CD4-positive, alpha-beta memory T cell (primary cell): ENCODE measurements at regions not wholly inside any gene's neighbourhood (a gene's known extent, or its start where the extent isn't known, plus 50 kb on each side); places are given as distances from the start of the nearest gene placed in this dataset.

Source experiments
- CTCF ChIA-PET: fragments of 350-600 bp; sonication (Branson Sonifier 250); formaldehyde crosslinking; loops from one replicate; lab custom pipeline; 2021; ENCODE audit warnings: inconsistent platforms; ENCODE audit not compliant: partially characterized antibody; lab: Charles Lee
- POLR2A ChIA-PET: fragments of 350-600 bp; sonication (Branson Sonifier 250); formaldehyde crosslinking; loops from one replicate; lab custom pipeline; 2021; ENCODE audit not compliant: partially characterized antibody; lab: Charles Lee
- DNase-seq, 5 donors: peaks; one replicate each; pipeline versions ENCODE4 v3.0.0 to v3.0.0-alpha.2; 2020 to 2022; ENCODE audit warnings: mixed read lengths in 1 of 5
- H3K27ac ChIP-seq: one replicate; pipeline ENCODE4 v1.7.0; 2013; ENCODE audit warnings: low read depth, low read length
- H3K27me3 ChIP-seq: 2 replicates; pipeline ENCODE4 v1.7.0; 2013; ENCODE audit warnings: mild to moderate bottlenecking, low read length, moderate library complexity; ENCODE audit not compliant: insufficient read depth
- H3K36me3 ChIP-seq: 2 replicates; pipeline ENCODE4 v1.7.0; 2013; ENCODE audit warnings: mild to moderate bottlenecking, low read length, moderate library complexity; ENCODE audit not compliant: insufficient read depth
- H3K4me1 ChIP-seq: 2 replicates; pipeline ENCODE4 v1.7.0; 2013; ENCODE audit warnings: mild to moderate bottlenecking, low read length, moderate library complexity; ENCODE audit not compliant: insufficient read depth
- H3K4me3 ChIP-seq, 2 donors: one replicate each; pipeline ENCODE4 v1.7.0; 2013; ENCODE audit warnings: low read length in 2 of 2, mild to moderate bottlenecking in 1 of 2
- H3K9me3 ChIP-seq, 2 donors: one replicate each; pipeline ENCODE4 v1.7.0; 2013; ENCODE audit warnings: low read length in 2 of 2, control low read depth in 1 of 2; ENCODE audit not compliant: control insufficient read depth in 1 of 2
- H3K27ac Mint-ChIP-seq, 7 donors: one replicate each; pipeline ENCODE4 v1.8.0; 2020 to 2021; ENCODE audit warnings: mixed read lengths in 7 of 7, mild to moderate bottlenecking in 6 of 7, inconsistent platforms in 3 of 7, moderate library complexity in 3 of 7
- H3K27me3 Mint-ChIP-seq, 2 donors: one replicate each; pipeline ENCODE4 v1.8.0; 2020 to 2021; ENCODE audit warnings: mixed read lengths in 2 of 2
- H3K36me3 Mint-ChIP-seq, 2 donors: one replicate each; pipeline ENCODE4 v1.8.0; 2020 to 2021; ENCODE audit warnings: mixed read lengths in 2 of 2, inconsistent platforms in 1 of 2, mild to moderate bottlenecking in 1 of 2
- H3K4me1 Mint-ChIP-seq, 4 donors: one replicate each; pipeline ENCODE4 v1.8.0; 2020 to 2021; ENCODE audit warnings: mixed read lengths in 4 of 4, mild to moderate bottlenecking in 1 of 4
- H3K4me3 Mint-ChIP-seq, 8 donors: one replicate each; pipeline ENCODE4 v1.8.0; 2020 to 2021; ENCODE audit warnings: mixed read lengths in 8 of 8, mild to moderate bottlenecking in 7 of 8, moderate library complexity in 6 of 8, inconsistent platforms in 3 of 8
- H3K9me3 Mint-ChIP-seq, 8 donors: one replicate each; pipeline ENCODE4 v1.8.0; 2020 to 2021; ENCODE audit warnings: mixed read lengths in 8 of 8, mild to moderate bottlenecking in 5 of 8, inconsistent platforms in 3 of 8, moderate library complexity in 1 of 8
- intact Hi-C: fragments of 100-400 bp; cut with micrococcal nuclease; formaldehyde crosslinking; loops from one replicate; pipeline ENCODE4 v1.15.1; 2023

GRCh38 chr9:7348692-7349091, 450.9 kb downstream of the DMAC1 start:
- Histone ChIP-seq H3K36me3 (no peaks in the 10 kb centered on the region), H3K4me3 (no peak overlapping the region), H3K9me3 (no peaks in the 10 kb centered on the region), H3K4me1 (no peaks in the 10 kb centered on the region), H3K27ac (no peak overlapping the region), H3K27me3 (no peaks in the 10 kb centered on the region)
- intact Hi-C loops, result no loop called here
- Mint-ChIP-seq H3K27me3 (peaks cover 3 to 6% of the 10 kb centered on the region in 2 donors), H3K36me3 (no peaks in the 10 kb centered on the region), H3K9me3 (peaks cover 0 to 17% (median 11%) of the 10 kb centered on the region in 8 donors), H3K4me3 (no peak overlapping the region), H3K27ac (no peak overlapping the region), H3K4me1 (no peaks in the 10 kb centered on the region)
- DNase-seq, result no peak
- ChIA-PET CTCF (no interaction called here), POLR2A (no interaction called here)

DNA sequence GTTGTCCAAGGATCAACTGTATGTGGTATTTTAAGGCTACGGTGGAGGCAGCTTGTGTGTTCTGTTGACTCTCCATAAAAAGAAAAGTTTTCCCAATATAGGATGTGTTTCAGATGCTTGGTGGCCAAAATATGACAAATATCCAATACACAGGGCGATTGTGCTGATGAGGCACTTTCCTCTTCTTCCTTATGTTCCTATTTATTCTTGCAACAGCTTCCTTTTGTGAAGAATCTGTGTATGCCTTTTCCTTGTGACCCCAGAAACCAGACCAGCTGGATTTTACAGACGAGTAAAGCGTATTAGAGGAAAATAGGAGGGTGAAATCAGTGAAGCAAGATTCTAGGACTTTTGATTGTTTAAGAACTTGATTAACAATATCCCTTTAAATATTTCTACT, 452.0 kb downstream of the DMAC1 start:
- Mint-ChIP-seq H3K27me3 (peaks cover 3 to 6% of the 10 kb centered on the region in 2 donors), H3K9me3 (peaks cover 0 to 17% (median 11%) of the 10 kb centered on the region in 8 donors), H3K4me1 (no peaks in the 10 kb centered on the region), H3K27ac (no peak overlapping the region), H3K36me3 (no peaks in the 10 kb centered on the region), H3K4me3 (no peak overlapping the region)
- ChIA-PET CTCF (no interaction called here), POLR2A (no interaction called here)
- DNase-seq, result no peak
- no peaks in the 10 kb centered on the region for H3K9me3 ChIP-seq
- H3K4me3 ChIP-seq, result no peak overlapping the region
- H3K4me1 ChIP-seq, result no peaks in the 10 kb centered on the region
- no peak overlapping the region for H3K27ac ChIP-seq
- intact Hi-C loops, result no loop called here
- H3K27me3 ChIP-seq, result no peaks in the 10 kb centered on the region
- no peaks in the 10 kb centered on the region for H3K36me3 ChIP-seq

GRCh38 chr9:7346144-7346543, 453.4 kb downstream of the DMAC1 start:
- Mint-ChIP-seq H3K4me3 (no peak overlapping the region), H3K36me3 (no peaks in the 10 kb centered on the region), H3K27ac (no peak overlapping the region), H3K27me3 (peaks cover 3 to 7% of the 10 kb centered on the region in 2 donors), H3K9me3 (peaks cover 0 to 17% (median 11%) of the 10 kb centered on the region in 8 donors), H3K4me1 (no peaks in the 10 kb centered on the region)
- ChIA-PET CTCF (interaction anchor here (1.4 kb wide), 1 partner anchor 10 kb away, joined by 3 read pairs; no protein-coding TSS in a partner anchor), POLR2A (no interaction called here)
- H3K27ac ChIP-seq, result no peak overlapping the region
- DNase-seq, result no peak
- intact Hi-C loops, result no loop called here
- H3K36me3 ChIP-seq, result no peaks in the 10 kb centered on the region
- no peaks in the 10 kb centered on the region for H3K27me3 ChIP-seq
- no peak overlapping the region for H3K4me3 ChIP-seq
- no peaks in the 10 kb centered on the region for H3K4me1 ChIP-seq
- H3K9me3 ChIP-seq, result no peaks in the 10 kb centered on the region

DNA sequence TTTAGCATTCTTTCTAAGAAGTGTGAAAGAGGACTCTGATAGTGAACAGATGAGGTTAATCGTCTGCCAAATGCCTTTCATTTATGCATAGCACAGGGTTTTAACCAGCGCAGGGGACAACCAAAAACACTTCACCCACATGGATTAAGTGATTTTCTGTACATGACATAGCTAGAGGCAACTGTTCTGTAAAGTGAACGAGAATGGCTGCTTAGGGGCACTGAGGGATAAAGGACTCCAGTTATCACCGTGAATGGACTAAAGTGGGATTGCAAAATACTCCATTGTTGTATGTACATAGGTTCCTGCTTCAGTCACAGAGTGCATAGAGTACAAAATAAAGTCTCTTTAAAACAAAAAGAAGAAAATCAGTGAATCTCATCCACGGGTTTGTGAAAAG, 456.8 kb downstream of the DMAC1 start:
- H3K27me3 Mint-ChIP-seq, result peaks cover 0 to 2% of the 10 kb centered on the region in 2 donors
- H3K27me3 ChIP-seq, result no peaks in the 10 kb centered on the region
- no peak overlapping the region for H3K4me3 ChIP-seq
- no peak overlapping the region for H3K27ac Mint-ChIP-seq
- no peak overlapping the region for H3K27ac ChIP-seq
- intact Hi-C loops, result no loop called here
- H3K36me3 ChIP-seq, result no peaks in the 10 kb centered on the region
- H3K4me3 Mint-ChIP-seq, result no peak overlapping the region
- H3K4me1 ChIP-seq, result no peaks in the 10 kb centered on the region
- no peak for DNase-seq
- peaks cover 0 to 4% (median 0%) of the 10 kb centered on the region in 8 donors for H3K9me3 Mint-ChIP-seq
- ChIA-PET CTCF (no interaction called here), POLR2A (no interaction called here)
- no peaks in the 10 kb centered on the region for H3K9me3 ChIP-seq
- no peaks in the 10 kb centered on the region for H3K36me3 Mint-ChIP-seq
- H3K4me1 Mint-ChIP-seq, result no peaks in the 10 kb centered on the region

DNA sequence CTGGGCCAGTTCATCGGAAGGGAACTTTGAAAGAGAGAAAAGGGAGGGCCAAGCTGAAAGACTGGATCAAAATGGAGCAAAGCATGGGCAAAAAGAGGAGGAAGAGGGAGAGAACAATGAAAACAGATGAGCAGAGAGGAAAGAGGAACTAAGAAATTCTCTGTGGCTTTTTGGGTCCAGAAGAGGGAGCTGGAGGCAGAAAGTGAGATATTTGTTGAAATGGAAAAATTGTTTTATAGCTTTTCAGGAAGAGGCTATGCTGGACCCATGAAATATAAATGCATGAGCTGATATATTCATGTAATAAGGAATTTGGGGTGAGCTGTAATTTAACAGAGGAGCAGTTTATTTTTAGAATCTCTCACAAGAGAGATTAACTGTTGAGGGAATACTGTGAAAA, 457.3 kb downstream of the DMAC1 start:
- H3K4me3 ChIP-seq, result no peak overlapping the region
- Mint-ChIP-seq H3K36me3 (no peaks in the 10 kb centered on the region), H3K4me1 (no peaks in the 10 kb centered on the region), H3K27ac (no peak overlapping the region), H3K9me3 (peaks cover 0 to 4% (median 0%) of the 10 kb centered on the region in 8 donors), H3K27me3 (peaks cover 2 to 5% of the 10 kb centered on the region in 2 donors), H3K4me3 (no peak overlapping the region)
- ChIA-PET CTCF (no interaction called here), POLR2A (no interaction called here)
- intact Hi-C loops, result no loop called here
- H3K4me1 ChIP-seq, result no peaks in the 10 kb centered on the region
- H3K27ac ChIP-seq, result no peak overlapping the region
- no peak for DNase-seq
- H3K9me3 ChIP-seq, result no peaks in the 10 kb centered on the region
- no peaks in the 10 kb centered on the region for H3K36me3 ChIP-seq
- H3K27me3 ChIP-seq, result no peaks in the 10 kb centered on the region

DNA sequence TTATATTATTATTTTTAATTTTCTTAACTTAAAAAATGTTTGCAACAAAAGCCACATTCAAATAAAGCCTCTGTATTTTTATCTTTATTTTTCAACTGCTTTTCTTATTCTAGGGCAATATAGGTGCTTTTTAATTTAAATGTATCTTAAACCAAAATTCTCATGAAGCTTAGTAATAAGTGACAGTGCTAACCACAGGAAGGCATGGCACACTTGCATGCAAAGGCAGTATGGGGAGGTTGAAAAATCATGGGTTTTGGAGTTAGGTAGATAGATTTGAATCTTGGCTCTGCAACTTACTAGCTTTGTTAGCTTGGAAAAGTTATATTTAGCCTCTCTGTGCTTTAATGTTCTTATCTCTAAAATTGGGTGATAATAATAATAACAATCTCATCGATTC, 458.0 kb downstream of the DMAC1 start:
- Mint-ChIP-seq H3K36me3 (no peaks in the 10 kb centered on the region), H3K4me3 (no peak overlapping the region), H3K9me3 (peaks cover 0 to 4% (median 0%) of the 10 kb centered on the region in 8 donors), H3K4me1 (no peaks in the 10 kb centered on the region), H3K27ac (no peak overlapping the region), H3K27me3 (peaks cover 2 to 5% of the 10 kb centered on the region in 2 donors)
- ChIA-PET CTCF (no interaction called here), POLR2A (no interaction called here)
- H3K36me3 ChIP-seq, result no peaks in the 10 kb centered on the region
- intact Hi-C loops, result no loop called here
- H3K9me3 ChIP-seq, result no peaks in the 10 kb centered on the region
- no peak overlapping the region for H3K4me3 ChIP-seq
- no peaks in the 10 kb centered on the region for H3K27me3 ChIP-seq
- no peaks in the 10 kb centered on the region for H3K4me1 ChIP-seq
- H3K27ac ChIP-seq, result no peak overlapping the region
- no peak for DNase-seq

- Mint-ChIP-seq H3K27ac (no peak overlapping the region), H3K27me3 (peaks cover 2 to 5% of the 10 kb centered on the region in 2 donors), H3K36me3 (no peaks in the 10 kb centered on the region), H3K4me1 (no peaks in the 10 kb centered on the region), H3K9me3 (peaks cover 0 to 2% (median 0%) of the 10 kb centered on the region in 8 donors), H3K4me3 (no peak overlapping the region)
- no peak for DNase-seq
- H3K4me1 ChIP-seq, result no peaks in the 10 kb centered on the region
- no peaks in the 10 kb centered on the region for H3K36me3 ChIP-seq
- ChIA-PET CTCF (no interaction called here), POLR2A (no interaction called here)
- no peaks in the 10 kb centered on the region for H3K9me3 ChIP-seq
- intact Hi-C loops, result no loop called here
- H3K4me3 ChIP-seq, result no peak overlapping the region
- H3K27me3 ChIP-seq, result no peaks in the 10 kb centered on the region
- no peak overlapping the region for H3K27ac ChIP-seq
These were observed 459.1 kb downstream of the DMAC1 start for GRCh38 chr9:7340451-7340850.
